ENCODE measurements at regions not wholly inside any gene's neighbourhood (a gene's known extent, or its start where the extent isn't known, plus 50 kb on each side); places are given as distances from the start of the nearest gene placed in this dataset.

DNA sequence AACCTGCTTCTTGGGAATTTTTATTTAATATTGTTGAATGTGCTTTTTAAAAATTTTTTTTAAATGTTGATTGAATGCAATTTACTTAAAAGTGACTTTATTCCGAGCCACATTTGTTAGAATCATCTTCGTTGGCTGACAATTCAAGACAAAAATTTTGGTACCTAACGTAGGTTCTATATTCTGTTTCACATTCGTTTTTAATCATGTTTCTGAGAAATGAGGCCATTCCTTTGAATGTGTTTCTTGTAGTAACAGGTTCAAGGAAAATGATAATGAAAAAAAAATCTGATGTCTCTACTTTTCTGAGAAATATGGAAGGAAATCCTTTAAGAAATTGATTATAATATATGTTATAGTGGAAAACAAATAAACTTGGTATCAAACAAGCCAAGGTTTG is 92.3 kb upstream of the DCLK2 start:
- H3K27me3 Mint-ChIP-seq: no peaks in the 10 kb centered on the region
- H3K4me3 Mint-ChIP-seq: no peak overlapping the region
- H3K4me1 Mint-ChIP-seq (ENCODE audit: low read depth): no peaks in the 10 kb centered on the region
- no peak overlapping the region for H3K27ac Mint-ChIP-seq
- intact Hi-C loops (cut with micrococcal nuclease): no loop called here
- no peaks in the 10 kb centered on the region for H3K36me3 Mint-ChIP-seq (ENCODE audit: low read depth)
- no peaks in the 10 kb centered on the region for H3K9me3 Mint-ChIP-seq

DNA sequence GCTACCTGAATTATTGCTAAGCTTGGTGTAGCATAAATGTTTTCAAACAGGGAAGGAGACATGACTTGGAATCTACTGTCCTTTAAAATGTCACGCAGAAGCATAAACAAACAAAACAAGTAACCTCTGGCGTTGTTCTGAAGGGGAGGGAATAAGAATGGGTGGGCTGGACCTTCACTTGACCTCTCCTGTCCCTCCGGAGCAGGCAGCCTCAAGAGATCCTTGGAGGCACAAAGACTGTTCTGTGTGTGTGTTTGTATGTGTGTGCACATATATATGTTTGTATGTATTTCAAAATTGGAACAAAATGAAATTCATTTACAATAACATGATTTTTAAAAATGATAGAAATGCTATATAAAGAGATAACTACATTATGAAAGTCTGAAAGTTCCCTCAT is 91.3 kb upstream of the DCLK2 start:
- Mint-ChIP-seq H3K4me1 (ENCODE audit: low read depth) (no peaks in the 10 kb centered on the region), H3K27me3 (no peaks in the 10 kb centered on the region), H3K9me3 (no peaks in the 10 kb centered on the region), H3K27ac (no peak overlapping the region), H3K4me3 (no peak overlapping the region), H3K36me3 (ENCODE audit: low read depth) (no peaks in the 10 kb centered on the region)
- intact Hi-C loops (cut with micrococcal nuclease): no loop called here

DNA sequence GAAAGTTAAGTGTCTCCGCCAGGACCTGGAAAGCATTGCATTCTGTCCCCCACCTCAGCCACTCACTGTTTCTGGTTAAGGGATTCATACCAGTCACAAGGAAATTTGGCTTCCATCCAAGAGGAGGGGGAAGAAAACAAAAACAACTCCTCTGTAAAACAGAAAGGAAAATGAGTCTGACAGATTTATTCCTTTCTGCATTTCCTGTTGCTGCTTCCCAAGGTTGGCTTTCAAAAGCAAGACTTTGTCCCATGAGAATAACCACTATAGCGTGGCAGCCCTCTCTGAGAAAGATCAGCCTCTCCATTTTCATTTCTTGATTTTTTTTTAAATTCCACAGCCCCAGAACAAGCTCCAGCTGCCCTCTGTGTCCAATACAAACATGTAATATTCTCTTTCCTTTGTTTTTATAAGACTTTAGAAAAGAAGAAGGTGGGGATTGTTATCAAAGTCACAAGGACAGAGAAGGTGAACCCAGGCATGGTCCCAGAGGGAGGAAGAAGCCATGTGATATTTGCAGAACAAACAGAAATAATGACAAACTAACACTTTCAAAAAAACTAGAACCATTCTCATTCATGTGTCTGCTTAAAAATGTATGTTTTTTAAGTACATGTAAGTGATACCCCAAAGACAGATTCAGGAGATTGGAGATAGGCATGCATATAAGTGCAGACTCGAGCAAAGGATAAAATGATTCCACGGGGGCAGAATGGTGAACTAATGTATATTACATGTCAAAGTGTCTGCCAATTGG is 90.7 kb upstream of the DCLK2 start:
- Mint-ChIP-seq H3K36me3 (ENCODE audit: low read depth) (no peaks in the 10 kb centered on the region), H3K27ac (no peak overlapping the region), H3K27me3 (no peaks in the 10 kb centered on the region), H3K4me1 (ENCODE audit: low read depth) (no peaks in the 10 kb centered on the region), H3K4me3 (no peak overlapping the region), H3K9me3 (no peaks in the 10 kb centered on the region)
- intact Hi-C loops (cut with micrococcal nuclease): no loop called here

DNA sequence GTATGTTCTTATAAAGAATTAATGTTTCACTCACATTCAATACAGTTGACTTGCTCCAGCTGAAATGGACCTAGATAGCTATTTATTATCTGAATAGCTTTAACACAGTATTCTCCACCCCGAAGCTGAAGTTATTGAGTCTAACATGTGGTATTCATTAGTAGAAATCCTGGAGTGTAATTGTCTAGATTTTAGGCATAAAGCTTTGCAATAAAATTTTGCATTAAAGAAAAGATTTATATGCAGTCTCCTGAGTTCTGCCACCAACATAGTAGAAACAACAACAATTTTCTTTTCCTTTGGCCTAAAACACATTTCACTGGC is 90.2 kb upstream of the DCLK2 start:
- H3K27me3 Mint-ChIP-seq: no peaks in the 10 kb centered on the region
- no peak overlapping the region for H3K4me3 Mint-ChIP-seq
- H3K9me3 Mint-ChIP-seq: no peaks in the 10 kb centered on the region
- no peaks in the 10 kb centered on the region for H3K36me3 Mint-ChIP-seq (ENCODE audit: low read depth)
- no peak overlapping the region for H3K27ac Mint-ChIP-seq
- intact Hi-C loops (cut with micrococcal nuclease): no loop called here
- H3K4me1 Mint-ChIP-seq (ENCODE audit: low read depth): no peaks in the 10 kb centered on the region

DNA sequence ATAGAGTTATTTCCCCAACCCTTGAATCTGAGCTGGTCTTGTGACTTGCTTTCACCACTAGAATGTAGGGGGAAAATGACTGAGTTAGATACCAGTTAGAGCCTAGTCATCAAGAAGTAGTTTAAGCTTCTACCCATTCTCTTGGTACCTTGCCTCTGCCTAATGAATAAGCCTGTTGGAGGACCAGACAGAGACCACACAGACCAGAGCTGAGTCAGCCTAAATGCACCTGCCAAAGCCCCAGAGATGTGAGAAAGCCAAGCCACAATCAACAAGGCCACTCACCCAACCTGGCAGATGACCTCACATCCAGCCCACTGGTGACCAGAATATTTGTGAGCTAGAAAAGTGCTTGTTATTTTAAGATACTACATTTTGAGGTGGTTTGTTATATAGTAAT is 85.2 kb upstream of the DCLK2 start:
- intact Hi-C loops (cut with micrococcal nuclease): no loop called here
- H3K36me3 Mint-ChIP-seq (ENCODE audit: low read depth): no peaks in the 10 kb centered on the region
- no peaks in the 10 kb centered on the region for H3K27me3 Mint-ChIP-seq
- no peaks in the 10 kb centered on the region for H3K4me1 Mint-ChIP-seq (ENCODE audit: low read depth)
- no peaks in the 10 kb centered on the region for H3K9me3 Mint-ChIP-seq
- H3K4me3 Mint-ChIP-seq: no peak overlapping the region
- H3K27ac Mint-ChIP-seq: no peak overlapping the region

DNA sequence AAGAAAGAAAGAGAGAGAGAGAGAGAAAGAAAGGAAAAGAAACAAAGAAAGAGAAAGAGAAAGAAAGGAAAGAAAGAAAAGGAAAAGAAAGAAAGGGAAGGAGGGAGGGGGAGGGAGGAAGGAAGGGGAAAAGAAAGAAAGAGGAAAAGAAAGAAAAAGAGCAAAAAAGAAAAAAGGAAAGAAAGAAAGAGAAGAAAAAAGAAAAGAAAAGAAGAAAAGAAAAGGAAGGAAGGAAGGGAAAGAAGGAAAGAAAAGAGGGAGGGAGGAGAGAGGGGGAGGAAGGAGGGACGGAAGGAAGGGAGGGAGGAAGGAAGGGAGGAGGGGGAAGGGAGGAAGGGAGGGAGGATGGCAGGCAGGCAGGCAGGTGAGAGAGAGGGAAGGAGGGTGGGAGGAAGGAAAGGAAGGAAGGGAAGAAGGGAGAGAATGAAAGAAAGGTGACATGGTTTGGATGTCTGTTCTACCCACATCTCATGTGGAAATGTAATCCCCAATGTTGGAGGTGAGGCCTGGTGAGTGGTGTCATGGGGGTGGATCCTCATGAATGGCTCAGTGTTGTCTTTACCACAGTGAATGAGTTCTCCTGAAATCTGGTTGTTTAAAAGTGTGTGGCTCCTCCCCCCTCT is 83.0 kb upstream of the DCLK2 start:
- Mint-ChIP-seq H3K36me3 (ENCODE audit: low read depth) (no peaks in the 10 kb centered on the region), H3K27ac (no peak overlapping the region), H3K9me3 (no peaks in the 10 kb centered on the region), H3K27me3 (peaks cover 2% of the 10 kb centered on the region), H3K4me3 (no peak overlapping the region), H3K4me1 (ENCODE audit: low read depth) (no peaks in the 10 kb centered on the region)
- intact Hi-C loops (cut with micrococcal nuclease): no loop called here

DNA sequence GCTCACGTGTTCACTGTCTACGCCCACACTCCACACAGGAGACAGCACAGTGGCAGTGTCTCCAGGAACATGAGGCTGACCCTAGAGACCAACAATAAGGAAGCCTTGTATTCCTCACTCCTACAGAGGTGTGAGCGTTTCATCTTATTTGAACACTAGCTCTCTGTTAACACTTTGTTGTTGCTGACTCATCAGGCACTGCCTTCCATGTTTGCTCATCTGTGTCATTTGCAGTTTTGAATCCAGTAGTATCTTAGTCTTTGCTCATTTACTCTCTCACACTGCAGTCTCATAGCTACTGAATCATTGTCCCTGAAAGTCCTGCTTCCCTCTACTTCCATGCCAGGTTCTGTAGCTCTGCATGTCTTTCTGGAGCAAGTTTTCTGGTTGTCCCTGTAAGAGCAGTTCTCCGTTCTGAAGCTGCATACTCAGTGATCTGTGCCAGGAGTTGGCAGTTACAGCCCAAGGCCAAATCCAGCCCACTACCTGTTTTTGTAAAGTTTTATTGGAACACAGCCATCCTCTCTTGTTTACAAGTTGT is 80.3 kb upstream of the DCLK2 start:
- intact Hi-C loops (cut with micrococcal nuclease): loop anchor here (2.0 kb wide), 2 partner anchors 245 to 869 kb away; no protein-coding TSS in a partner anchor
- Mint-ChIP-seq H3K27me3 (peaks cover 2% of the 10 kb centered on the region), H3K4me1 (ENCODE audit: low read depth) (no peaks in the 10 kb centered on the region), H3K4me3 (no peak overlapping the region), H3K9me3 (no peaks in the 10 kb centered on the region), H3K27ac (no peak overlapping the region), H3K36me3 (ENCODE audit: low read depth) (no peaks in the 10 kb centered on the region)

DNA sequence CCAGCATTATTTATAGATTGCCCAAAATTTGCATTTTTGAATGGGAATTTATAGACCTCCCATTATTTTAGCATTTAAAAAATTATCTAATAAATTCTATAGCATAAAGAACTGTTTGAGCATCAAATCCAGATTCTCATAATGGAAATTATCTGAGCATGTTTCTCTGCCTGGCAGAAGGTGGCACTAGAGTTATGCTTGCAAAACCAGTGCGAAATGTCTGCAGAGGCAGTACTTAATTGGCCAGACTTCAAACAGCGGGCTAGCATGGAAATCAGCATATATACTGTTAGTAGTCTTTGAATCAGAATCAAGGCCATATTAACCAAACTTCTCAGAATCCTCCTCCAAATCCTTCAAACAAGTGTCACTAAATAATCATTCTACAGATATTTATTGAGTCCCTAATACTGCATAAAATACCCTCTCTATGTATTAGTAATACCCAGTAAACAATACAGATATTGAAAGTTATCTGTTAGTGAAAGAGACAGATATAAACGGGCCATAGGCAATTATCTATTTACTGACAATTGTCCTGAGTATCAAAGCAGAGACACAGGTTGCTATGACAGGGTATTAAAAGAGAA is 78.7 kb upstream of the DCLK2 start:
- H3K36me3 Mint-ChIP-seq (ENCODE audit: low read depth): no peaks in the 10 kb centered on the region
- no peaks in the 10 kb centered on the region for H3K4me1 Mint-ChIP-seq (ENCODE audit: low read depth)
- no peak overlapping the region for H3K4me3 Mint-ChIP-seq
- no peak overlapping the region for H3K27ac Mint-ChIP-seq
- H3K27me3 Mint-ChIP-seq: peaks cover 2% of the 10 kb centered on the region
- intact Hi-C loops (cut with micrococcal nuclease): loop anchor here (1.0 to 2.0 kb wide), 3 partner anchors 210 to 867 kb away; no protein-coding TSS in a partner anchor
- no peaks in the 10 kb centered on the region for H3K9me3 Mint-ChIP-seq

DNA sequence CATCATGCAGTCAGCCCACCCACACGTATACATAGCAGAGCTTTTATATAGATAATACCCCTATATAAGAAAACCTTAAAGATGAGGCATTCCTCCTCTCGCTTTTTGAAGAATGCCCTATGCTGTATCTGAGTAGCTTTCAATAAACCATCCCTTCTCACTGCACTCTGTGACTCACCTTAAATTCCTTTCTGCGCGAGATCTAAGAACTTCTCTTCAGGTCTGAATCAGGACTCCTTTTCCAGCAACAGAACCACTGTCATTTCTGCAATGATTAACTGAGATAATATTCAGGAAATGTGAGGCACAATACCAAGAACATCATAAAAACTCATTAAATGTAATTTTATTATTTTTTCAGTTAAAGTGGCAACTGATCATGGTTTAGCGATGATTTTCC is 76.4 kb upstream of the DCLK2 start:
- no peaks in the 10 kb centered on the region for H3K4me1 Mint-ChIP-seq (ENCODE audit: low read depth)
- intact Hi-C loops (cut with micrococcal nuclease): no loop called here
- H3K27me3 Mint-ChIP-seq: peaks cover 6% of the 10 kb centered on the region
- H3K4me3 Mint-ChIP-seq: no peak overlapping the region
- no peak overlapping the region for H3K27ac Mint-ChIP-seq
- H3K9me3 Mint-ChIP-seq: no peaks in the 10 kb centered on the region
- no peaks in the 10 kb centered on the region for H3K36me3 Mint-ChIP-seq (ENCODE audit: low read depth)

DNA sequence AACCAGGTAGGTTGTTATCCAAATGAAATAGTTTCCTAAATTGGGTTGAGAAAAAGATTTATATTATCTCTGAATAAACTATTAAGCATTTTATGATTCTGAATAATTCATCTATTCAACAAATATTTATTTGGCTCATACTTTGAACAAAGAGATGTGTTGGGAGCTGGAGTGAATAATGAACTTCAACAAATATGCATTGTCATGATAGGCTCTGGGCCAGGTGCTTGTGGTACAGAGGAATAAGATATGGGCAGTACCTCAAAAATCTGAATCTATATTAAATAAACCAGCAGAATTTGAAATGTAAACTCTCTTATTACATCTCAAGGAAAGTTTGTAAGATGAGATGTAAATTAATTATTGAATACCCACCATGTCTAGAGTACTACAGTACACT is 75.7 kb upstream of the DCLK2 start:
- Mint-ChIP-seq H3K4me3 (no peak overlapping the region), H3K27me3 (peaks cover 6% of the 10 kb centered on the region), H3K36me3 (ENCODE audit: low read depth) (no peaks in the 10 kb centered on the region), H3K9me3 (no peaks in the 10 kb centered on the region), H3K27ac (no peak overlapping the region), H3K4me1 (ENCODE audit: low read depth) (no peaks in the 10 kb centered on the region)
- intact Hi-C loops (cut with micrococcal nuclease): no loop called here

DNA sequence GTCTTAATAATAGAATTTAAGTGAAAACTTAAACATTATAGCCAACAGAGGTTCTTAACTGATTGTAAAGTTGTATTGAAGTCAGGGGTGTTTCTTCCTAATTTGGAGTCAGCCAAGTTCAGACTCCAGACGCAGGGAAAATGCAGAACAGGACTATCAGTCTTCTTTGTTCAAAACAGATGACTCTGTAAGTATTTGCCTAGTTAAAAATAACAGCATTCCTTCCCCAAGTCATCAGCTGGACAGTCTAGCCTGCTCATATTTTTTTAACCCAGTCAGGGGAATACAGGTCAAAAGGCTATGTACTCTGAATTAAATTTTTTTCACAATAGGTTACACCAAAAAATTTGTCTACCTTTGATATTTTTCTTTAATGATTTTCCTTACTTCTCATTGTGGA is 73.8 kb upstream of the DCLK2 start:
- Mint-ChIP-seq H3K27me3 (peaks cover 10% of the 10 kb centered on the region), H3K27ac (no peak overlapping the region), H3K36me3 (ENCODE audit: low read depth) (no peaks in the 10 kb centered on the region), H3K9me3 (no peaks in the 10 kb centered on the region), H3K4me3 (no peak overlapping the region), H3K4me1 (ENCODE audit: low read depth) (no peaks in the 10 kb centered on the region)
- intact Hi-C loops (cut with micrococcal nuclease): no loop called here

DNA sequence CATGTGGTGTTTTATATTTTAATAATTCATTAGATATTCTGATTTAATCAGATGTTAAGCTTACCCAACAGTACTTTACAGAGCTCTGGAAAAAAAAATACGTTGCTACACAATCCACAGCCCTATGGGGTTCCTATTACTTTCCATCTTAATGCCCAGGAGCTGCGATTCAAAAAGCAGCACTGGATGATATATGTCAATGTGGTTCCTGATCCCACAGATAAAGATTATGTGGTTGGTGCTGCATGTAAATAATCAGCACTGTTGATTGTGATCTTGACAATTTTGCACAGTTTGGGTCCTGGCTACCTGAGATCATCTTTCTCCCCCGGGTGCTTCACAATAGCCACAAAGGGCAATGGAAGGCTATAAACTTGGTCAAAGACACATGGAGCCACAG is 72.7 kb upstream of the DCLK2 start:
- Mint-ChIP-seq H3K9me3 (no peaks in the 10 kb centered on the region), H3K4me1 (ENCODE audit: low read depth) (no peaks in the 10 kb centered on the region), H3K27ac (no peak overlapping the region), H3K36me3 (ENCODE audit: low read depth) (no peaks in the 10 kb centered on the region), H3K4me3 (no peak overlapping the region), H3K27me3 (peaks cover 8% of the 10 kb centered on the region)
- intact Hi-C loops (cut with micrococcal nuclease): no loop called here

DNA sequence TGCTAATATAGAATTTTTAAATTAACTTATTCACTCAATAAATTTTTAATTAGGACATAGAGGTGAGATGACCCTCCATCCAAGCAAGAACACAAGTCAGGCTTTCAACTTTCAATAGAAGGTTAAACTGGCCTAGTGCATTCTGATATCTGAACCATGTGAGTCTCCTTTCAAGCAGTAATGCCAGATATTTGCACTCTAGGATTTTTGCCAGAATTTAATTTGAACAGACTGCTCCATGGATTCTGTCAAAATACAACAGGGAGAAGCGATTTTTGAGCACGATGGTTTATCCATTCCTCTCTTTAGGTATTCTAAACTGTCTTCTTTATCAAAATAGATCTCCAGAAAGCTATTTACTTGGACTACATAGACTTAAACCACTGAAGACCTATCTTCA is 72.0 kb upstream of the DCLK2 start:
- Mint-ChIP-seq H3K27me3 (peaks cover 8% of the 10 kb centered on the region), H3K4me1 (ENCODE audit: low read depth) (no peaks in the 10 kb centered on the region), H3K36me3 (ENCODE audit: low read depth) (no peaks in the 10 kb centered on the region), H3K4me3 (no peak overlapping the region), H3K27ac (no peak overlapping the region), H3K9me3 (no peaks in the 10 kb centered on the region)
- intact Hi-C loops (cut with micrococcal nuclease): no loop called here

DNA sequence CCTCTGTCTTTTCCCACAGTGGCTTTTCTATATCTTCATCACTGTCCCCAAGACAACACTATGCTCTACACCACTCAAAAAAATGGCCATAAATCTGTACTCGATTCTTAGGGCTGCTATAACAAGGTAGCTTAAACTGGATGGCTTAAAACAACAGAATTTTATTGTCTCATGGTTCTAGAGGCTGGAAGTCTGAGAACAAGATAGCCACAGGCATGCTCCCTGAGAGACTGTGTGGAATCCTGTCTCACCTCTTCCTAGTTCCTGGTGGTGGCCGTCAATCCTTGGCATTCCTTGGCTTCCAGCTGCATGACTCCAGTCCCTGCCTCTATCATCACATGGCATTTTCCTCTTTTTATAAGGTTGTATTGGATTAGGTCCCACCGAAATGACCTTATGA is 70.7 kb upstream of the DCLK2 start:
- Mint-ChIP-seq H3K4me3 (no peak overlapping the region), H3K4me1 (ENCODE audit: low read depth) (no peaks in the 10 kb centered on the region), H3K27ac (no peak overlapping the region), H3K9me3 (no peaks in the 10 kb centered on the region), H3K27me3 (peaks cover 8% of the 10 kb centered on the region), H3K36me3 (ENCODE audit: low read depth) (no peaks in the 10 kb centered on the region)
- intact Hi-C loops (cut with micrococcal nuclease): no loop called here
